Tibial artery (tissue), 4 donors: ENCODE measurements at regions not wholly inside any gene's neighbourhood (a gene's known extent, or its start where the extent isn't known, plus 50 kb on each side); places are given as distances from the start of the nearest gene placed in this dataset.

Experiments used
- DNase-seq, 2 donors: peaks; one replicate each; pipeline ENCODE4 v3.0.0-alpha.2; 2019
- H3K27ac ChIP-seq, 2 donors: fragments of 200-600 bp; sonication (generic) in 1 of 2; 1 replicate in 1 of 2; 2 replicates in 1 of 2; pipeline ENCODE4 v1.5.1; 2018 to 2019; ENCODE audit warnings: mild to moderate bottlenecking in 1 of 2
- H3K27me3 ChIP-seq, 2 donors: fragments of 200-600 bp; sonication (generic) in 1 of 2; one replicate each; pipeline versions ENCODE4 v1.5.1 to v1.6.0; 2016 to 2019
- H3K36me3 ChIP-seq, 3 donors: fragments of 200-600 bp; sonication (generic) in 2 of 3; one replicate each; pipeline ENCODE4 v1.5.1; 2016 to 2019; ENCODE audit warnings: mild to moderate bottlenecking in 2 of 3
- H3K4me1 ChIP-seq, 4 donors: fragments of 200-600 bp; sonication (generic) in 2 of 4; 1 replicate in 3 of 4; 2 replicates in 1 of 4; pipeline ENCODE4 v1.5.1; 2016 to 2019
- H3K4me3 ChIP-seq, 2 donors: fragments of 200-600 bp; sonication (generic) in 1 of 2; 1 replicate in 1 of 2; 2 replicates in 1 of 2; pipeline ENCODE4 v1.5.1; 2018 to 2019; ENCODE audit warnings: mild to moderate bottlenecking in 2 of 2
- H3K9me3 ChIP-seq, 3 donors: fragments of 200-600 bp; sonication (generic) in 1 of 3; one replicate each; pipeline ENCODE4 v1.5.1; 2016 to 2019
- CTCF ChIP-seq, 2 experiments: fragments of 200-600 bp in 1 of 2; fragments of 450-650 bp in 1 of 2; IDR thresholded peaks; one replicate each; pipeline ENCODE4 v1.5.1; 2017 to 2019; ENCODE audit warnings: antibody characterized with exemption in 2 of 2, mild to moderate bottlenecking in 1 of 2, moderate library complexity in 1 of 2
- intact Hi-C: fragments of 100-400 bp; cut with DNase I; formaldehyde crosslinking; loops from one replicate; pipeline ENCODE4 v1.15.0; 2023; ENCODE audit warnings: low total_unique reads

- DNase-seq: no peak
- Histone ChIP-seq H3K27me3 (no peaks in the 10 kb centered on the region), H3K36me3 (no peaks in the 10 kb centered on the region), H3K4me1 (peaks cover 0 to 20% (median 15%) of the 10 kb centered on the region in 4 donors), H3K4me3 (no peak overlapping the region), H3K9me3 (no peaks in the 10 kb centered on the region), H3K27ac (no peak overlapping the region)
- no peak for TF ChIP-seq CTCF (IDR thresholded peaks at IDR 0.05)
- intact Hi-C loops: loop anchor here (5.0 kb wide), 1 partner anchor 514 kb away; no protein-coding TSS in a partner anchor
Observed at GRCh38 chr6:6728169-6728941, 139.8 kb downstream of the LY86 start.

- H3K4me1 ChIP-seq: peaks cover 0 to 6% (median 5%) of the 10 kb centered on the region in 4 donors
- no peak overlapping the region for H3K4me3 ChIP-seq
- no peaks in the 10 kb centered on the region for H3K9me3 ChIP-seq
- intact Hi-C loops: loop anchor here (5.0 kb wide), 1 partner anchor 512 kb away; no protein-coding TSS in a partner anchor
- no peak for TF ChIP-seq CTCF (IDR thresholded peaks at IDR 0.05)
- no peaks in the 10 kb centered on the region for H3K36me3 ChIP-seq
- DNase-seq: no peak
- H3K27me3 ChIP-seq: no peaks in the 10 kb centered on the region
- no peak overlapping the region for H3K27ac ChIP-seq
Observed at GRCh38 chr6:6729971-6730370, 141.5 kb downstream of the LY86 start.

GRCh38 chr6:6730831-6731230 lies 142.3 kb downstream of the LY86 start:
- peak in 1 of 2 donors; percentile 40 for DNase-seq

GRCh38 chr6:6734479-6735465 lies 146.3 kb downstream of the LY86 start:
- peaks cover 0 to 5% of the 10 kb centered on the region in 2 donors for H3K27me3 ChIP-seq
- no peaks in the 10 kb centered on the region for H3K9me3 ChIP-seq
- no peak for DNase-seq
- TF ChIP-seq CTCF (IDR thresholded peaks at IDR 0.05): no peak
- intact Hi-C loops: no loop called here
- no peak overlapping the region for H3K4me3 ChIP-seq
- H3K36me3 ChIP-seq: no peaks in the 10 kb centered on the region
- peaks cover 0 to 7% (median 4%) of the 10 kb centered on the region in 4 donors for H3K4me1 ChIP-seq
- H3K27ac ChIP-seq: no peak overlapping the region

More at GRCh38 chr6:6730831-6731230, 142.3 kb downstream of the LY86 start:
- no peak for TF ChIP-seq CTCF (IDR thresholded peaks at IDR 0.05)
- H3K27me3 ChIP-seq: no peaks in the 10 kb centered on the region
- H3K9me3 ChIP-seq: no peaks in the 10 kb centered on the region
- intact Hi-C loops: no loop called here
- H3K4me1 ChIP-seq: no peaks in the 10 kb centered on the region
- H3K36me3 ChIP-seq: no peaks in the 10 kb centered on the region
- no peak overlapping the region for H3K4me3 ChIP-seq
- H3K27ac ChIP-seq: no peak overlapping the region

GRCh38 chr6:6736791-6737654 lies 148.5 kb downstream of the LY86 start:
- H3K27me3 ChIP-seq: peaks cover 0 to 9% of the 10 kb centered on the region in 2 donors
- H3K4me1 ChIP-seq: peaks cover 0 to 7% (median 4%) of the 10 kb centered on the region in 4 donors
- TF ChIP-seq CTCF (IDR thresholded peaks at IDR 0.05): no peak
- DNase-seq: peak; percentile 67 to 72
- H3K9me3 ChIP-seq: no peaks in the 10 kb centered on the region
- peak overlapping the region in 1 of 2 donors; percentile 9 for H3K27ac ChIP-seq
- H3K36me3 ChIP-seq: no peaks in the 10 kb centered on the region
- peak overlapping the region; percentile 41 to 42 for H3K4me3 ChIP-seq
- intact Hi-C loops: no loop called here
